WTC11 (cell line): ENCODE measurements at regions not wholly inside any gene's neighbourhood (a gene's known extent, or its start where the extent isn't known, plus 50 kb on each side); places are given as distances from the start of the nearest gene placed in this dataset.

Experiments
- ATAC-seq: fragments of 200-7000 bp; cut with Tn5 transposase; 2 replicates; pipeline ENCODE4 v1.10.0; 2021; ENCODE audit warnings: mild to moderate bottlenecking, moderate library complexity
- CTCF ChIA-PET: fragments of 300-600 bp; sonication (Branson Sonifier 250); formaldehyde crosslinking; loops from one replicate; lab custom pipeline; 2021; ENCODE audit warnings: antibody characterized with exemption; lab: Charles Lee
- POLR2A ChIA-PET: fragments of 350-600 bp; sonication (Branson Sonifier 250); formaldehyde crosslinking; loops from one replicate; lab custom pipeline; 2021; ENCODE audit warnings: antibody characterized with exemption; lab: Charles Lee
- DNase-seq: peaks from one replicate; pipeline ENCODE4 v3.0.0; 2021; ENCODE audit warnings: low spot score
- H3K27ac Mint-ChIP-seq: 2 replicates; pipeline ENCODE4 v1.8.0; 2021; ENCODE audit warnings: mixed read lengths
- H3K27me3 Mint-ChIP-seq: 2 replicates; pipeline ENCODE4 v1.8.0; 2021; ENCODE audit warnings: low read depth, mild to moderate bottlenecking, moderate library complexity, mixed read lengths
- H3K36me3 Mint-ChIP-seq: 2 replicates; pipeline ENCODE4 v1.8.0; 2021; ENCODE audit warnings: mixed read lengths
- H3K4me1 Mint-ChIP-seq: 2 replicates; pipeline ENCODE4 v1.8.0; 2022; ENCODE audit warnings: mixed read lengths
- H3K4me3 Mint-ChIP-seq: 2 replicates; pipeline ENCODE4 v1.8.0; 2021; ENCODE audit warnings: mild to moderate bottlenecking, moderate library complexity, mixed read lengths
- H3K9me3 Mint-ChIP-seq: 2 replicates; pipeline ENCODE4 v1.8.0; 2021; ENCODE audit warnings: mixed read lengths
- CBFB ChIP-seq: sonication (generic); formaldehyde crosslinking; IDR thresholded peaks from 2 replicates; pipeline ENCODE4 v1.8.1; 2022; ENCODE audit warnings: mild to moderate bottlenecking, low read depth, missing genetic modification reagents
- CREM ChIP-seq: sonication (generic); formaldehyde crosslinking; IDR thresholded peaks from 2 replicates; pipeline ENCODE4 v1.8.1; 2022; ENCODE audit warnings: mild to moderate bottlenecking, missing genetic modification reagents, moderate library complexity
- HMGA2 ChIP-seq: fragments of 250-450 bp; sonication (Bioruptor Pico); IDR thresholded peaks from 2 replicates; pipeline ENCODE4 v1.4.0; 2021; ENCODE audit warnings: mild to moderate bottlenecking, moderate library complexity
- IRF2 ChIP-seq: sonication (generic); formaldehyde crosslinking; IDR thresholded peaks from 2 replicates; pipeline ENCODE4 v1.8.0; 2022; ENCODE audit warnings: low read depth, missing genetic modification reagents, borderline replicate concordance
- KAT7 ChIP-seq: sonication (generic); formaldehyde crosslinking; IDR thresholded peaks from 2 replicates; pipeline ENCODE4 v1.8.1; 2023; ENCODE audit warnings: missing genetic modification reagents, mild to moderate bottlenecking, borderline replicate concordance
- PRRX2 ChIP-seq: fragments of 250-450 bp; sonication (Bioruptor Pico); IDR thresholded peaks from 2 replicates; pipeline ENCODE4 v1.8.0; 2021; ENCODE audit warnings: mild to moderate bottlenecking
- SMAD4 ChIP-seq: sonication (generic); formaldehyde crosslinking; IDR thresholded peaks from 2 replicates; pipeline ENCODE4 v1.8.0; 2022; ENCODE audit warnings: mild to moderate bottlenecking, missing genetic modification reagents
- ZNF263 ChIP-seq: sonication (generic); formaldehyde crosslinking; IDR thresholded peaks from 2 replicates; pipeline ENCODE4 v1.8.1; 2022; ENCODE audit warnings: low read depth, mild to moderate bottlenecking, moderate library complexity, missing genetic modification reagents
- TF ChIP-seq, protein P1 (sequence below): sonication (generic); formaldehyde crosslinking; IDR thresholded peaks from 2 replicates; pipeline ENCODE4 v1.8.1; 2023; ENCODE audit warnings: mild to moderate bottlenecking, missing genetic modification reagents
- TF ChIP-seq, protein P2 (sequence below): sonication (generic); formaldehyde crosslinking; IDR thresholded peaks from 2 replicates; pipeline ENCODE4 v1.8.1; 2022; ENCODE audit warnings: mild to moderate bottlenecking, missing genetic modification reagents, moderate library complexity, borderline replicate concordance
- TF ChIP-seq, protein P3 (sequence below): sonication (generic); formaldehyde crosslinking; IDR thresholded peaks from 2 replicates; pipeline ENCODE4 v1.8.0; 2022; ENCODE audit warnings: mild to moderate bottlenecking, missing genetic modification reagents
- TF ChIP-seq, protein P4 (sequence below): sonication (generic); formaldehyde crosslinking; IDR thresholded peaks from 2 replicates; pipeline ENCODE4 v1.8.0; 2023; ENCODE audit warnings: missing genetic modification reagents, mild to moderate bottlenecking, borderline replicate concordance
- TF ChIP-seq, protein P5 (sequence below): sonication (generic); formaldehyde crosslinking; IDR thresholded peaks from 2 replicates; pipeline ENCODE4 v1.8.0; 2022; ENCODE audit warnings: missing genetic modification reagents
- TF ChIP-seq, protein P6 (sequence below): sonication (generic); formaldehyde crosslinking; IDR thresholded peaks from 2 replicates; pipeline ENCODE4 v1.8.1; 2022; ENCODE audit warnings: low read depth, missing genetic modification reagents, borderline replicate concordance
- TF ChIP-seq, protein P7 (sequence below): sonication (generic); formaldehyde crosslinking; IDR thresholded peaks from 2 replicates; pipeline ENCODE4 v1.8.1; 2022; ENCODE audit warnings: low read depth, mild to moderate bottlenecking, moderate library complexity, missing genetic modification reagents, borderline replicate concordance

DNA sequence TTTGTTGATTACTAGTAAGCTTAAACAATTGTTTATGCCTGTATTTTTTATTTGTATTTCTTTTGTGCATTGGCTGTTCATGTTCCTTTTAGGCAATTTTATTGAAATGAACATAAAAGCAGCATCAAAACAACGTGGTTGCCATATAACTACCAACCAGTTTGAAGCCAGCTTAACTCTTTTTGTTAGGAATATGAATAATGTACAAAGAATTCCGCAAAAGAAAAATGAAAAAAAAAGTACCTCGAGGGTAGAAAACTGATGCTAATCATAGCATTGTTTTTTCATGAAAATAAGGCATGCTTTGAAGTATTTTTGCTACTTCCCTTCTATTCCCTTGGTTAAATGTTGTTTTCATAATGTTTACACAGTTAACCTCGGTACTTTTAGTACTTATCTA lies 1024.0 kb upstream of the SLIT2 start:
- H3K27ac Mint-ChIP-seq: no peak overlapping the region
- no peaks in the 10 kb centered on the region for H3K36me3 Mint-ChIP-seq
- ChIA-PET CTCF (no interaction called here), POLR2A (no interaction called here)
- H3K27me3 Mint-ChIP-seq: no peaks in the 10 kb centered on the region
- no peak overlapping the region for H3K4me3 Mint-ChIP-seq
- peaks cover 10% of the 10 kb centered on the region; the same call in 1 of the 2 replicates for H3K9me3 Mint-ChIP-seq
- TF ChIP-seq, protein P1, sequence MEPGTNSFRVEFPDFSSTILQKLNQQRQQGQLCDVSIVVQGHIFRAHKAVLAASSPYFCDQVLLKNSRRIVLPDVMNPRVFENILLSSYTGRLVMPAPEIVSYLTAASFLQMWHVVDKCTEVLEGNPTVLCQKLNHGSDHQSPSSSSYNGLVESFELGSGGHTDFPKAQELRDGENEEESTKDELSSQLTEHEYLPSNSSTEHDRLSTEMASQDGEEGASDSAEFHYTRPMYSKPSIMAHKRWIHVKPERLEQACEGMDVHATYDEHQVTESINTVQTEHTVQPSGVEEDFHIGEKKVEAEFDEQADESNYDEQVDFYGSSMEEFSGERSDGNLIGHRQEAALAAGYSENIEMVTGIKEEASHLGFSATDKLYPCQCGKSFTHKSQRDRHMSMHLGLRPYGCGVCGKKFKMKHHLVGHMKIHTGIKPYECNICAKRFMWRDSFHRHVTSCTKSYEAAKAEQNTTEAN (CRISPR knock-in tag): no peak
- TF ChIP-seq, protein P2, sequence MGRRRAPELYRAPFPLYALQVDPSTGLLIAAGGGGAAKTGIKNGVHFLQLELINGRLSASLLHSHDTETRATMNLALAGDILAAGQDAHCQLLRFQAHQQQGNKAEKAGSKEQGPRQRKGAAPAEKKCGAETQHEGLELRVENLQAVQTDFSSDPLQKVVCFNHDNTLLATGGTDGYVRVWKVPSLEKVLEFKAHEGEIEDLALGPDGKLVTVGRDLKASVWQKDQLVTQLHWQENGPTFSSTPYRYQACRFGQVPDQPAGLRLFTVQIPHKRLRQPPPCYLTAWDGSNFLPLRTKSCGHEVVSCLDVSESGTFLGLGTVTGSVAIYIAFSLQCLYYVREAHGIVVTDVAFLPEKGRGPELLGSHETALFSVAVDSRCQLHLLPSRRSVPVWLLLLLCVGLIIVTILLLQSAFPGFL (CRISPR knock-in tag): no peak
- TF ChIP-seq HMGA2 (CRISPR knock-in tag) (no peak), CBFB (CRISPR knock-in tag) (no peak), ZNF263 (CRISPR knock-in tag) (no peak), IRF2 (CRISPR knock-in tag) (no peak), PRRX2 (CRISPR knock-in tag) (no peak), CREM (CRISPR knock-in tag) (no peak), SMAD4 (no peak), KAT7 (no peak)
- TF ChIP-seq, protein P3, sequence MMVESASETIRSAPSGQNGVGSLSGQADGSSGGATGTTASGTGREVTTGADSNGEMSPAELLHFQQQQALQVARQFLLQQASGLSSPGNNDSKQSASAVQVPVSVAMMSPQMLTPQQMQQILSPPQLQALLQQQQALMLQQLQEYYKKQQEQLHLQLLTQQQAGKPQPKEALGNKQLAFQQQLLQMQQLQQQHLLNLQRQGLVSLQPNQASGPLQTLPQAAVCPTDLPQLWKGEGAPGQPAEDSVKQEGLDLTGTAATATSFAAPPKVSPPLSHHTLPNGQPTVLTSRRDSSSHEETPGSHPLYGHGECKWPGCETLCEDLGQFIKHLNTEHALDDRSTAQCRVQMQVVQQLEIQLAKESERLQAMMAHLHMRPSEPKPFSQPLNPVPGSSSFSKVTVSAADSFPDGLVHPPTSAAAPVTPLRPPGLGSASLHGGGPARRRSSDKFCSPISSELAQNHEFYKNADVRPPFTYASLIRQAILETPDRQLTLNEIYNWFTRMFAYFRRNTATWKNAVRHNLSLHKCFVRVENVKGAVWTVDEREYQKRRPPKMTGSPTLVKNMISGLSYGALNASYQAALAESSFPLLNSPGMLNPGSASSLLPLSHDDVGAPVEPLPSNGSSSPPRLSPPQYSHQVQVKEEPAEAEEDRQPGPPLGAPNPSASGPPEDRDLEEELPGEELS (CRISPR knock-in tag): no peak
- TF ChIP-seq, protein P4, sequence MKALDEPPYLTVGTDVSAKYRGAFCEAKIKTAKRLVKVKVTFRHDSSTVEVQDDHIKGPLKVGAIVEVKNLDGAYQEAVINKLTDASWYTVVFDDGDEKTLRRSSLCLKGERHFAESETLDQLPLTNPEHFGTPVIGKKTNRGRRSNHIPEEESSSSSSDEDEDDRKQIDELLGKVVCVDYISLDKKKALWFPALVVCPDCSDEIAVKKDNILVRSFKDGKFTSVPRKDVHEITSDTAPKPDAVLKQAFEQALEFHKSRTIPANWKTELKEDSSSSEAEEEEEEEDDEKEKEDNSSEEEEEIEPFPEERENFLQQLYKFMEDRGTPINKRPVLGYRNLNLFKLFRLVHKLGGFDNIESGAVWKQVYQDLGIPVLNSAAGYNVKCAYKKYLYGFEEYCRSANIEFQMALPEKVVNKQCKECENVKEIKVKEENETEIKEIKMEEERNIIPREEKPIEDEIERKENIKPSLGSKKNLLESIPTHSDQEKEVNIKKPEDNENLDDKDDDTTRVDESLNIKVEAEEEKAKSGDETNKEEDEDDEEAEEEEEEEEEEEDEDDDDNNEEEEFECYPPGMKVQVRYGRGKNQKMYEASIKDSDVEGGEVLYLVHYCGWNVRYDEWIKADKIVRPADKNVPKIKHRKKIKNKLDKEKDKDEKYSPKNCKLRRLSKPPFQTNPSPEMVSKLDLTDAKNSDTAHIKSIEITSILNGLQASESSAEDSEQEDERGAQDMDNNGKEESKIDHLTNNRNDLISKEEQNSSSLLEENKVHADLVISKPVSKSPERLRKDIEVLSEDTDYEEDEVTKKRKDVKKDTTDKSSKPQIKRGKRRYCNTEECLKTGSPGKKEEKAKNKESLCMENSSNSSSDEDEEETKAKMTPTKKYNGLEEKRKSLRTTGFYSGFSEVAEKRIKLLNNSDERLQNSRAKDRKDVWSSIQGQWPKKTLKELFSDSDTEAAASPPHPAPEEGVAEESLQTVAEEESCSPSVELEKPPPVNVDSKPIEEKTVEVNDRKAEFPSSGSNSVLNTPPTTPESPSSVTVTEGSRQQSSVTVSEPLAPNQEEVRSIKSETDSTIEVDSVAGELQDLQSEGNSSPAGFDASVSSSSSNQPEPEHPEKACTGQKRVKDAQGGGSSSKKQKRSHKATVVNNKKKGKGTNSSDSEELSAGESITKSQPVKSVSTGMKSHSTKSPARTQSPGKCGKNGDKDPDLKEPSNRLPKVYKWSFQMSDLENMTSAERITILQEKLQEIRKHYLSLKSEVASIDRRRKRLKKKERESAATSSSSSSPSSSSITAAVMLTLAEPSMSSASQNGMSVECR (CRISPR knock-in tag): no peak
- TF ChIP-seq, protein P5, sequence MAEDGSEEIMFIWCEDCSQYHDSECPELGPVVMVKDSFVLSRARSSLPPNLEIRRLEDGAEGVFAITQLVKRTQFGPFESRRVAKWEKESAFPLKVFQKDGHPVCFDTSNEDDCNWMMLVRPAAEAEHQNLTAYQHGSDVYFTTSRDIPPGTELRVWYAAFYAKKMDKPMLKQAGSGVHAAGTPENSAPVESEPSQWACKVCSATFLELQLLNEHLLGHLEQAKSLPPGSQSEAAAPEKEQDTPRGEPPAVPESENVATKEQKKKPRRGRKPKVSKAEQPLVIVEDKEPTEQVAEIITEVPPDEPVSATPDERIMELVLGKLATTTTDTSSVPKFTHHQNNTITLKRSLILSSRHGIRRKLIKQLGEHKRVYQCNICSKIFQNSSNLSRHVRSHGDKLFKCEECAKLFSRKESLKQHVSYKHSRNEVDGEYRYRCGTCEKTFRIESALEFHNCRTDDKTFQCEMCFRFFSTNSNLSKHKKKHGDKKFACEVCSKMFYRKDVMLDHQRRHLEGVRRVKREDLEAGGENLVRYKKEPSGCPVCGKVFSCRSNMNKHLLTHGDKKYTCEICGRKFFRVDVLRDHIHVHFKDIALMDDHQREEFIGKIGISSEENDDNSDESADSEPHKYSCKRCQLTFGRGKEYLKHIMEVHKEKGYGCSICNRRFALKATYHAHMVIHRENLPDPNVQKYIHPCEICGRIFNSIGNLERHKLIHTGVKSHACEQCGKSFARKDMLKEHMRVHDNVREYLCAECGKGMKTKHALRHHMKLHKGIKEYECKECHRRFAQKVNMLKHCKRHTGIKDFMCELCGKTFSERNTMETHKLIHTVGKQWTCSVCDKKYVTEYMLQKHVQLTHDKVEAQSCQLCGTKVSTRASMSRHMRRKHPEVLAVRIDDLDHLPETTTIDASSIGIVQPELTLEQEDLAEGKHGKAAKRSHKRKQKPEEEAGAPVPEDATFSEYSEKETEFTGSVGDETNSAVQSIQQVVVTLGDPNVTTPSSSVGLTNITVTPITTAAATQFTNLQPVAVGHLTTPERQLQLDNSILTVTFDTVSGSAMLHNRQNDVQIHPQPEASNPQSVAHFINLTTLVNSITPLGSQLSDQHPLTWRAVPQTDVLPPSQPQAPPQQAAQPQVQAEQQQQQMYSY (CRISPR knock-in tag): no peak
- TF ChIP-seq, protein P6, sequence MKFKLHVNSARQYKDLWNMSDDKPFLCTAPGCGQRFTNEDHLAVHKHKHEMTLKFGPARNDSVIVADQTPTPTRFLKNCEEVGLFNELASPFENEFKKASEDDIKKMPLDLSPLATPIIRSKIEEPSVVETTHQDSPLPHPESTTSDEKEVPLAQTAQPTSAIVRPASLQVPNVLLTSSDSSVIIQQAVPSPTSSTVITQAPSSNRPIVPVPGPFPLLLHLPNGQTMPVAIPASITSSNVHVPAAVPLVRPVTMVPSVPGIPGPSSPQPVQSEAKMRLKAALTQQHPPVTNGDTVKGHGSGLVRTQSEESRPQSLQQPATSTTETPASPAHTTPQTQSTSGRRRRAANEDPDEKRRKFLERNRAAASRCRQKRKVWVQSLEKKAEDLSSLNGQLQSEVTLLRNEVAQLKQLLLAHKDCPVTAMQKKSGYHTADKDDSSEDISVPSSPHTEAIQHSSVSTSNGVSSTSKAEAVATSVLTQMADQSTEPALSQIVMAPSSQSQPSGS (CRISPR knock-in tag): no peak
- TF ChIP-seq, protein P7, sequence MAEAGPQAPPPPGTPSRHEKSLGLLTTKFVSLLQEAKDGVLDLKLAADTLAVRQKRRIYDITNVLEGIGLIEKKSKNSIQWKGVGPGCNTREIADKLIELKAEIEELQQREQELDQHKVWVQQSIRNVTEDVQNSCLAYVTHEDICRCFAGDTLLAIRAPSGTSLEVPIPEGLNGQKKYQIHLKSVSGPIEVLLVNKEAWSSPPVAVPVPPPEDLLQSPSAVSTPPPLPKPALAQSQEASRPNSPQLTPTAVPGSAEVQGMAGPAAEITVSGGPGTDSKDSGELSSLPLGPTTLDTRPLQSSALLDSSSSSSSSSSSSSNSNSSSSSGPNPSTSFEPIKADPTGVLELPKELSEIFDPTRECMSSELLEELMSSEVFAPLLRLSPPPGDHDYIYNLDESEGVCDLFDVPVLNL (CRISPR knock-in tag): no peak
- ATAC-seq (no peak), DNase-seq (no peak)
- H3K4me1 Mint-ChIP-seq: peaks cover 2% of the 10 kb centered on the region; the same call in 1 of the 2 replicates
